Calu3 (cell line): ENCODE measurements at regions not wholly inside any gene's neighbourhood (a gene's known extent, or its start where the extent isn't known, plus 50 kb on each side); places are given as distances from the start of the nearest gene placed in this dataset.

ENCODE experiments used
- BruUV-seq: library from RNA; stranded (reverse); fragments of 400-500 nt; replicated peaks from 2 replicates; lab custom pipeline; 2021; lab: Mats Ljungman, UMichigan
- CTCF ChIA-PET: fragments of 300-600 bp; sonication (Branson Sonifier 250); formaldehyde crosslinking; loops from one replicate; lab custom pipeline; 2022; ENCODE audit warnings: antibody characterized with exemption; lab: Charles Lee
- DNase-seq: peaks from one replicate; pipeline ENCODE4 v3.0.0; 2022
- H3K27ac Mint-ChIP-seq: one replicate; pipeline ENCODE4 v1.8.0; 2022; ENCODE audit warnings: mixed read lengths; ENCODE audit not compliant: unreplicated experiment
- H3K27me3 Mint-ChIP-seq: one replicate; pipeline ENCODE4 v1.8.0; 2022; ENCODE audit warnings: mixed read lengths; ENCODE audit not compliant: unreplicated experiment
- H3K36me3 Mint-ChIP-seq: one replicate; pipeline ENCODE4 v1.8.0; 2022; ENCODE audit warnings: mild to moderate bottlenecking, moderate library complexity, mixed read lengths; ENCODE audit not compliant: insufficient read depth, unreplicated experiment
- H3K4me1 Mint-ChIP-seq: one replicate; pipeline ENCODE4 v1.8.0; 2022; ENCODE audit warnings: mild to moderate bottlenecking, low read depth, mixed read lengths; ENCODE audit not compliant: unreplicated experiment
- H3K4me3 Mint-ChIP-seq: one replicate; pipeline ENCODE4 v1.8.0; 2022; ENCODE audit warnings: mild to moderate bottlenecking, low read depth, moderate library complexity, mixed read lengths; ENCODE audit not compliant: unreplicated experiment
- H3K9me3 Mint-ChIP-seq: one replicate; pipeline ENCODE4 v1.8.0; 2022; ENCODE audit warnings: low read depth, mixed read lengths; ENCODE audit not compliant: unreplicated experiment
- CTCF ChIP-seq: fragments of 200-600 bp; IDR thresholded peaks from one replicate; pipeline ENCODE4 v1.8.0; 2022; ENCODE audit warnings: antibody characterized with exemption; ENCODE audit not compliant: unreplicated experiment
- intact Hi-C: fragments of 100-400 bp; cut with micrococcal nuclease; formaldehyde crosslinking; loops from one replicate; pipeline ENCODE4 v1.10.0; 2022; ENCODE audit not compliant: unreplicated experiment

- Mint-ChIP-seq H3K4me3 (no peak overlapping the region), H3K27me3 (no peaks in the 10 kb centered on the region), H3K36me3 (no peaks in the 10 kb centered on the region), H3K4me1 (no peaks in the 10 kb centered on the region), H3K27ac (no peak overlapping the region), H3K9me3 (peaks cover 4% of the 10 kb centered on the region)
- no peak for DNase-seq
- no peak for TF ChIP-seq CTCF
- BruUV-seq: no TSS peak
- CTCF ChIA-PET: interaction anchor here (0.6 kb wide), 1 partner anchor 746 kb away, joined by 4 read pairs; no protein-coding TSS in a partner anchor
- intact Hi-C loops: no loop called here
These were observed 945.1 kb downstream of the OTOL1 start for GRCh38 chr3:162441716-162442115.

GRCh38 chr3:162443376-162443775 lies 946.8 kb downstream of the OTOL1 start:
- Mint-ChIP-seq H3K27ac (no peak overlapping the region), H3K9me3 (peaks cover 6% of the 10 kb centered on the region), H3K4me1 (no peaks in the 10 kb centered on the region), H3K27me3 (no peaks in the 10 kb centered on the region), H3K36me3 (no peaks in the 10 kb centered on the region), H3K4me3 (no peak overlapping the region)
- DNase-seq: no peak
- intact Hi-C loops: no loop called here
- TF ChIP-seq CTCF: no peak
- BruUV-seq: no TSS peak
- CTCF ChIA-PET: no interaction called here

DNA sequence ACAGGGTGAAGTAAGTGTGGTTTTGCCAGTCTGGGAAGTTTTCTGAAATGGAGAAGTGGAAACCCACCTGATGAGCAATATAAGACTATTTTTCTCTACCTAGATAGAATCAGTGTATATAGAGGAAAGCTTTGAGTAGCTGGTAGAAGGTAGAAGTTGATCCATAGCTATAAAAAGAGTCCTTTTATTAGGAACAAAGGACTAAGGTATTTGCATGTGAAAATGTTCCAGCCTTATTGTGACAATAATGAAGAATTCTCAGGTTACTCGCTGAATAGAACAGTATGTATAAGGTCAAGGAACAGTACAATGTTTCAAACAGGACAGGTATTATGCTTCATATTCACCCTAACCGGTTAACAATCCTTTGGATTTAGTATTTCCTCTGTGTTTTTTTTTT lies 972.2 kb downstream of the OTOL1 start:
- no peak overlapping the region for H3K4me3 Mint-ChIP-seq
- DNase-seq: no peak
- no peak for TF ChIP-seq CTCF
- no peaks in the 10 kb centered on the region for H3K27me3 Mint-ChIP-seq
- intact Hi-C loops: no loop called here
- H3K36me3 Mint-ChIP-seq: no peaks in the 10 kb centered on the region
- H3K9me3 Mint-ChIP-seq: peaks cover 1% of the 10 kb centered on the region
- H3K27ac Mint-ChIP-seq: no peak overlapping the region
- CTCF ChIA-PET: interaction anchor here (0.6 to 0.7 kb wide), 2 partner anchors 120 to 136 kb away, joined by 3 read pairs; no protein-coding TSS in a partner anchor
- no TSS peak for BruUV-seq
- H3K4me1 Mint-ChIP-seq: no peaks in the 10 kb centered on the region

GRCh38 chr3:162487138-162487537 lies 990.5 kb downstream of the OTOL1 start:
- no peak for DNase-seq
- CTCF ChIA-PET: interaction anchor here (0.5 kb wide), 1 partner anchor 287 kb away, joined by 3 read pairs; no protein-coding TSS in a partner anchor

More at GRCh38 chr3:162487138-162487537, 990.5 kb downstream of the OTOL1 start:
- H3K36me3 Mint-ChIP-seq: no peaks in the 10 kb centered on the region
- peaks cover 2% of the 10 kb centered on the region for H3K9me3 Mint-ChIP-seq
- no peak overlapping the region for H3K4me3 Mint-ChIP-seq
- no TSS peak for BruUV-seq
- intact Hi-C loops: no loop called here
- no peak for TF ChIP-seq CTCF
- H3K27me3 Mint-ChIP-seq: no peaks in the 10 kb centered on the region
- no peaks in the 10 kb centered on the region for H3K4me1 Mint-ChIP-seq
- no peak overlapping the region for H3K27ac Mint-ChIP-seq
